GM23338 (cell line): ENCODE measurements at regions not wholly inside any gene's neighbourhood (a gene's known extent, or its start where the extent isn't known, plus 50 kb on each side); places are given as distances from the start of the nearest gene placed in this dataset.

Source experiments
- ATAC-seq: fragments of 200-7000 bp; cut with Tn5 transposase; 3 replicates; pipeline ENCODE4 v1.9.1; 2020
- DNase-seq: peaks from one replicate; pipeline ENCODE4 v3.0.0-alpha.2; 2015; ENCODE audit warnings: low spot score
- H2AFZ ChIP-seq: fragments of 200-600 bp; sonication (generic); 2 replicates; pipeline ENCODE4 v1.8.0; 2016; ENCODE audit warnings: antibody characterized with exemption, mild to moderate bottlenecking, moderate library complexity
- H3F3A ChIP-seq: fragments of 200-600 bp; sonication (generic); replicated peaks from 2 replicates; pipeline ENCODE4 v1.8.0; 2017; ENCODE audit warnings: antibody characterized with exemption, mixed run types, low read depth
- H3K27ac ChIP-seq: fragments of 200-600 bp; sonication (generic); 2 replicates; pipeline ENCODE4 v1.6.1; 2016; ENCODE audit warnings: low read depth
- H3K27me3 ChIP-seq: fragments of 200-600 bp; sonication (generic); 2 replicates; pipeline ENCODE4 v1.8.0; 2016; ENCODE audit warnings: mild to moderate bottlenecking, mixed run types, moderate library complexity; ENCODE audit not compliant: insufficient read depth
- H3K36me3 ChIP-seq: fragments of 200-600 bp; sonication (generic); 2 replicates; pipeline ENCODE4 v1.8.0; 2016; ENCODE audit warnings: mild to moderate bottlenecking; ENCODE audit not compliant: insufficient read depth
- H3K4me1 ChIP-seq: fragments of 200-600 bp; sonication (generic); 2 replicates; pipeline ENCODE4 v1.8.0; 2016; ENCODE audit warnings: mild to moderate bottlenecking, moderate library complexity; ENCODE audit not compliant: insufficient read depth
- H3K4me2 ChIP-seq: fragments of 200-600 bp; sonication (generic); 2 replicates; pipeline ENCODE4 v1.7.1; 2017; ENCODE audit warnings: mixed run types
- H3K4me3 ChIP-seq: fragments of 200-600 bp; sonication (generic); 2 replicates; pipeline ENCODE4 v1.6.1; 2016; ENCODE audit warnings: mixed run types
- H3K79me2 ChIP-seq: fragments of 200-600 bp; sonication (generic); replicated peaks from 2 replicates; pipeline ENCODE4 v1.8.0; 2017; ENCODE audit warnings: mild to moderate bottlenecking; ENCODE audit not compliant: insufficient read depth
- H3K9me2 ChIP-seq: fragments of 200-600 bp; sonication (generic); 2 replicates; pipeline ENCODE4 v1.8.0; 2017; ENCODE audit not compliant: insufficient read depth
- H4K20me1 ChIP-seq: fragments of 200-600 bp; sonication (generic); replicated peaks from 2 replicates; pipeline ENCODE4 v1.8.0; 2017; ENCODE audit warnings: mild to moderate bottlenecking; ENCODE audit not compliant: insufficient read depth
- H3K27ac Mint-ChIP-seq: 2 replicates; pipeline ENCODE4 v1.8.0; 2020; ENCODE audit warnings: inconsistent platforms, mild to moderate bottlenecking, moderate library complexity, mixed read lengths
- H3K27me3 Mint-ChIP-seq: 3 replicates; pipeline ENCODE4 v1.8.0; 2022; ENCODE audit warnings: low read depth, mild to moderate bottlenecking, moderate library complexity, mixed read lengths, inconsistent platforms; ENCODE audit not compliant: insufficient read depth, poor library complexity
- H3K36me3 Mint-ChIP-seq: 3 replicates; pipeline ENCODE4 v1.8.0; 2021; ENCODE audit warnings: low read depth, mild to moderate bottlenecking, inconsistent platforms, moderate library complexity, mixed read lengths
- H3K4me1 Mint-ChIP-seq: 3 replicates; pipeline ENCODE4 v1.8.0; 2020; ENCODE audit warnings: mild to moderate bottlenecking, inconsistent platforms, mixed read lengths
- H3K4me3 Mint-ChIP-seq: 3 replicates; pipeline ENCODE4 v1.8.0; 2021; ENCODE audit warnings: moderate library complexity, mild to moderate bottlenecking, inconsistent platforms, mixed read lengths
- H3K9me3 Mint-ChIP-seq: 3 replicates; pipeline ENCODE4 v1.8.0; 2020; ENCODE audit warnings: moderate library complexity, mild to moderate bottlenecking, inconsistent platforms, mixed read lengths
- CTCF ChIP-seq, 2 experiments: fragments of 200-600 bp in 1 of 2; sonication (generic) in 1 of 2; conservative IDR thresholded peaks; 2 replicates each; pipeline versions ENCODE4 v1.5.1 to v1.6.1; 2016 to 2017; ENCODE audit warnings: antibody characterized with exemption in 2 of 2, low read depth in 2 of 2, mild to moderate bottlenecking in 2 of 2, moderate library complexity in 1 of 2
- EZH2 ChIP-seq: fragments of 200-600 bp; sonication (generic); IDR thresholded peaks from one replicate; pipeline ENCODE4 v1.8.0; 2017; ENCODE audit warnings: antibody characterized with exemption, mild to moderate bottlenecking, low read depth; ENCODE audit not compliant: unreplicated experiment
- EZH2phosphoT487 ChIP-seq: fragments of 200-600 bp; sonication (generic); IDR thresholded peaks from one replicate; pipeline ENCODE4 v1.8.1; 2018; ENCODE audit warnings: antibody characterized with exemption; ENCODE audit not compliant: unreplicated experiment
- JUNB ChIP-seq: IDR thresholded peaks from one replicate; pipeline ENCODE4 v1.6.1; 2016; ENCODE audit warnings: antibody characterized with exemption; ENCODE audit not compliant: unreplicated experiment
- NANOG ChIP-seq: IDR thresholded peaks from 2 replicates; pipeline ENCODE4 v1.6.1; 2016; ENCODE audit warnings: antibody characterized with exemption, borderline replicate concordance
- TF ChIP-seq, protein P1 (sequence below): IDR thresholded peaks from 2 replicates; pipeline ENCODE4 v1.6.1; 2016; ENCODE audit warnings: antibody characterized with exemption
- TF ChIP-seq, protein P2 (sequence below): IDR thresholded peaks from one replicate; pipeline ENCODE4 v1.6.1; 2018; ENCODE audit warnings: antibody characterized with exemption; ENCODE audit not compliant: unreplicated experiment

- TF ChIP-seq, protein P1, sequence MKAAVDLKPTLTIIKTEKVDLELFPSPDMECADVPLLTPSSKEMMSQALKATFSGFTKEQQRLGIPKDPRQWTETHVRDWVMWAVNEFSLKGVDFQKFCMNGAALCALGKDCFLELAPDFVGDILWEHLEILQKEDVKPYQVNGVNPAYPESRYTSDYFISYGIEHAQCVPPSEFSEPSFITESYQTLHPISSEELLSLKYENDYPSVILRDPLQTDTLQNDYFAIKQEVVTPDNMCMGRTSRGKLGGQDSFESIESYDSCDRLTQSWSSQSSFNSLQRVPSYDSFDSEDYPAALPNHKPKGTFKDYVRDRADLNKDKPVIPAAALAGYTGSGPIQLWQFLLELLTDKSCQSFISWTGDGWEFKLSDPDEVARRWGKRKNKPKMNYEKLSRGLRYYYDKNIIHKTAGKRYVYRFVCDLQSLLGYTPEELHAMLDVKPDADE: no peak
Observed at GRCh38 chr6:77159730-77160129, 303.6 kb downstream of the HTR1B start (continued).

DNA sequence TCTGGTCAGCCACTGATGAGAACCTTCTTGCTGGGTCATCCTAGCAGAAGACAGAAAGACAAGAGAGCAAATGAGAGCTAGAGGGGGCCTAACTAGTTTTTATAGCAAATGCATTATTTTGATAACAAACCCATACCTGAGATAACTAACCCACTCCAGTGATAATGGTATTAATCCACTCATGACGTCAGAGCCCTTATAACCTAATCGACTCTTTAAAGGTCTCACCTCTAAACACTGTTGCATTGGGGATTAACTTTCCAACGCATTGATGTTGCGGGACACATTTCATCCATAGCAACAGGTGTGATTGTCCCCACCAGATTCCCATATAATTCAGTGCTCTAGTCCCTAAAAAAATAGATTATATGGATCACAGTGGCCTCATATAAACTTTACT, 312.1 kb downstream of the HTR1B start:
- Mint-ChIP-seq H3K36me3 (no peaks in the 10 kb centered on the region), H3K9me3 (no peaks in the 10 kb centered on the region), H3K27me3 (no peaks in the 10 kb centered on the region), H3K27ac (no peak overlapping the region), H3K4me3 (no peak overlapping the region), H3K4me1 (no peaks in the 10 kb centered on the region)
- DNase-seq: no peak
- H3K79me2 ChIP-seq: no peaks in the 10 kb centered on the region
- no peaks in the 10 kb centered on the region for H3K4me1 ChIP-seq
- H3K9me2 ChIP-seq: no peaks in the 10 kb centered on the region
- H3K27me3 ChIP-seq: no peaks in the 10 kb centered on the region
- H3F3A ChIP-seq: no peaks in the 10 kb centered on the region
- H3K4me2 ChIP-seq: no peak overlapping the region
- H3K27ac ChIP-seq: no peak overlapping the region
- H3K4me3 ChIP-seq: no peak overlapping the region
- ATAC-seq: no peak
- H3K36me3 ChIP-seq: no peaks in the 10 kb centered on the region
- TF ChIP-seq NANOG (no peak), EZH2 (no peak), CTCF (conservative IDR thresholded peaks at IDR 0.05; ENCODE audit: low read depth in 2 of 2) (no peak), EZH2phosphoT487 (no peak), JUNB (no peak)
- TF ChIP-seq, protein P1: no peak
- no peak overlapping the region for H2AFZ ChIP-seq
- H4K20me1 ChIP-seq: 0 out of 2 replicates have a peak, but pooled peaks cover 2% of the 10 kb centered on the region

DNA sequence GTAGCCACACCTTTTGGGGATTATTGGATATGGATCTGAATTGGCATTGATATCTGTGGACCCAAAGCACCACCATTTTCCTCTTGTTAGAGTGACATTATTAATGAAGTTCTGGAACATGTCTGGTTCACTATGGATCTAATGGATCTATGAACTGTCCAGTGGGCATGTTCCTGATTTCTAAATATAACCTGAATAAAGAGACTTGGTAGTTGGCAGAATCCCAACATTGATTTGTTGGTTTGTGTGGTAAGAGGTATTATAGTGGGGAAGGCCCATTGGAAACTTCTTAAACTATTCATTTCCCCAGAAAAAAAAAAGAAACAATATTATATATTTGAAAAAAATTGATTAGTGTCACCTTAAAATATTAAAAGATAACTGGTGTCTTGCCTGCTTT, 312.6 kb downstream of the HTR1B start:
- no peaks in the 10 kb centered on the region for H3K36me3 ChIP-seq
- ATAC-seq: no peak
- no peaks in the 10 kb centered on the region for H3K27me3 Mint-ChIP-seq

More for the DNA sequence above, 312.6 kb downstream of the HTR1B start:
- TF ChIP-seq, protein P2, sequence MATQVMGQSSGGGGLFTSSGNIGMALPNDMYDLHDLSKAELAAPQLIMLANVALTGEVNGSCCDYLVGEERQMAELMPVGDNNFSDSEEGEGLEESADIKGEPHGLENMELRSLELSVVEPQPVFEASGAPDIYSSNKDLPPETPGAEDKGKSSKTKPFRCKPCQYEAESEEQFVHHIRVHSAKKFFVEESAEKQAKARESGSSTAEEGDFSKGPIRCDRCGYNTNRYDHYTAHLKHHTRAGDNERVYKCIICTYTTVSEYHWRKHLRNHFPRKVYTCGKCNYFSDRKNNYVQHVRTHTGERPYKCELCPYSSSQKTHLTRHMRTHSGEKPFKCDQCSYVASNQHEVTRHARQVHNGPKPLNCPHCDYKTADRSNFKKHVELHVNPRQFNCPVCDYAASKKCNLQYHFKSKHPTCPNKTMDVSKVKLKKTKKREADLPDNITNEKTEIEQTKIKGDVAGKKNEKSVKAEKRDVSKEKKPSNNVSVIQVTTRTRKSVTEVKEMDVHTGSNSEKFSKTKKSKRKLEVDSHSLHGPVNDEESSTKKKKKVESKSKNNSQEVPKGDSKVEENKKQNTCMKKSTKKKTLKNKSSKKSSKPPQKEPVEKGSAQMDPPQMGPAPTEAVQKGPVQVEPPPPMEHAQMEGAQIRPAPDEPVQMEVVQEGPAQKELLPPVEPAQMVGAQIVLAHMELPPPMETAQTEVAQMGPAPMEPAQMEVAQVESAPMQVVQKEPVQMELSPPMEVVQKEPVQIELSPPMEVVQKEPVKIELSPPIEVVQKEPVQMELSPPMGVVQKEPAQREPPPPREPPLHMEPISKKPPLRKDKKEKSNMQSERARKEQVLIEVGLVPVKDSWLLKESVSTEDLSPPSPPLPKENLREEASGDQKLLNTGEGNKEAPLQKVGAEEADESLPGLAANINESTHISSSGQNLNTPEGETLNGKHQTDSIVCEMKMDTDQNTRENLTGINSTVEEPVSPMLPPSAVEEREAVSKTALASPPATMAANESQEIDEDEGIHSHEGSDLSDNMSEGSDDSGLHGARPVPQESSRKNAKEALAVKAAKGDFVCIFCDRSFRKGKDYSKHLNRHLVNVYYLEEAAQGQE: no peak
- no peak for TF ChIP-seq EZH2
- no peak overlapping the region for H3K4me3 Mint-ChIP-seq
- Histone ChIP-seq H3K79me2 (no peaks in the 10 kb centered on the region), H4K20me1 (0 out of 2 replicates have a peak, but pooled peaks cover 2% of the 10 kb centered on the region), H3F3A (no peaks in the 10 kb centered on the region), H3K27ac (no peak overlapping the region), H3K9me2 (no peaks in the 10 kb centered on the region), H3K27me3 (no peaks in the 10 kb centered on the region), H3K4me2 (no peak overlapping the region), H2AFZ (no peak overlapping the region), H3K4me3 (no peak overlapping the region), H3K4me1 (no peaks in the 10 kb centered on the region)
- H3K9me3 Mint-ChIP-seq: no peaks in the 10 kb centered on the region
- H3K27ac Mint-ChIP-seq: no peak overlapping the region
- no peaks in the 10 kb centered on the region for H3K36me3 Mint-ChIP-seq
- no peaks in the 10 kb centered on the region for H3K4me1 Mint-ChIP-seq
- no peak for DNase-seq
